H1 (cell line): ENCODE measurements at regions not wholly inside any gene's neighbourhood (a gene's known extent, or its start where the extent isn't known, plus 50 kb on each side); places are given as distances from the start of the nearest gene placed in this dataset.

Experiments used
- CTCF ChIA-PET: fragments of 300-600 bp; sonication (Branson Sonifier 250); formaldehyde crosslinking; loops from one replicate; lab custom pipeline; 2021; ENCODE audit not compliant: partially characterized antibody; lab: Charles Lee
- POLR2A ChIA-PET: fragments of 300-600 bp; sonication (Branson Sonifier 250); formaldehyde crosslinking; loops from one replicate; lab custom pipeline; 2021; ENCODE audit warnings: inconsistent platforms; ENCODE audit not compliant: partially characterized antibody; lab: Charles Lee
- DNase-seq, 2 experiments: peaks; one replicate each; pipeline versions ENCODE4 v3.0.0 to v3.0.0-alpha.2; 2010 to 2022; ENCODE audit warnings: low spot score in 2 of 2, low read depth in 1 of 2, mixed read lengths in 1 of 2
- FAIRE-seq: peaks from 2 replicates; lab custom pipeline; 2011; peaks lifted over from hg19 to GRCh38; lab: Jason Lieb, UNC
- H2AFZ ChIP-seq: 2 replicates; pipeline ENCODE4 v1.8.1; 2012; ENCODE audit warnings: low read length, inconsistent platforms
- H2AK5ac ChIP-seq: 2 replicates; pipeline ENCODE4 v1.6.1; 2013; ENCODE audit warnings: low read depth, low read length
- H2BK120ac ChIP-seq: replicated peaks from 2 replicates; pipeline ENCODE3; 2013; ENCODE audit warnings: low read depth, low read length, inconsistent platforms
- H2BK12ac ChIP-seq: 2 replicates; pipeline ENCODE4 v1.6.1; 2013; ENCODE audit warnings: low read depth, low read length
- H2BK15ac ChIP-seq: 2 replicates; pipeline ENCODE4 v1.6.1; 2013; ENCODE audit warnings: low read length
- H2BK20ac ChIP-seq: 2 replicates; pipeline ENCODE4 v1.6.1; 2013; ENCODE audit warnings: low read length
- H2BK5ac ChIP-seq: 2 replicates; pipeline ENCODE4 v1.6.1; 2013; ENCODE audit warnings: low read depth, low read length
- H3K14ac ChIP-seq: 2 replicates; pipeline ENCODE4 v1.6.1; 2013; ENCODE audit warnings: inconsistent platforms; ENCODE audit not compliant: insufficient read length
- H3K18ac ChIP-seq: 2 replicates; pipeline ENCODE4 v1.6.1; 2013; ENCODE audit warnings: low read length; ENCODE audit errors: extremely low read depth
- H3K23ac ChIP-seq: 2 replicates; pipeline ENCODE4 v1.6.1; 2013; ENCODE audit warnings: inconsistent platforms; ENCODE audit not compliant: insufficient read length
- H3K23me2 ChIP-seq: 2 replicates; pipeline ENCODE4 v1.6.1; 2013; ENCODE audit warnings: low read depth, low read length
- H3K27ac ChIP-seq: 2 replicates; pipeline ENCODE4 v1.6.1; 2011; ENCODE audit warnings: low read depth, low read length, inconsistent platforms
- H3K27me3 ChIP-seq, 4 experiments: replicated peaks in 1 of 4; 1 replicate in 1 of 4; 2 replicates in 3 of 4; pipeline versions ENCODE4 v1.6.1 to v1.8.1; 2011 to 2013; ENCODE audit warnings: low read length in 3 of 4, mild to moderate bottlenecking in 3 of 4, inconsistent platforms in 2 of 4, mixed read lengths in 2 of 4, moderate library complexity in 1 of 4; ENCODE audit not compliant: control insufficient read depth in 3 of 4, insufficient read depth in 3 of 4; ENCODE audit errors: extremely low read depth in 1 of 4
- H3K36me3 ChIP-seq, 4 experiments: 2 replicates each; pipeline versions ENCODE4 v1.6.1 to v1.8.1; 2011 to 2013; ENCODE audit warnings: mild to moderate bottlenecking in 4 of 4, low read length in 3 of 4, moderate library complexity in 2 of 4, control low read depth in 1 of 4, inconsistent platforms in 1 of 4; ENCODE audit not compliant: insufficient read depth in 4 of 4, control insufficient read depth in 2 of 4
- H3K4ac ChIP-seq: replicated peaks from 2 replicates; pipeline ENCODE3; 2013; ENCODE audit warnings: low read length, low read depth, mixed read lengths, inconsistent platforms; ENCODE audit not compliant: insufficient read length
- H3K4me1 ChIP-seq, 4 experiments: replicated peaks in 1 of 4; 1 replicate in 1 of 4; 2 replicates in 3 of 4; pipeline versions ENCODE4 v1.6.1 to v1.8.1; 2011 to 2013; ENCODE audit warnings: low read length in 3 of 4, inconsistent platforms in 2 of 4, mixed read lengths in 1 of 4; ENCODE audit not compliant: insufficient read depth in 4 of 4, control insufficient read depth in 3 of 4
- H3K4me2 ChIP-seq, 2 experiments: 2 replicates each; pipeline versions ENCODE4 v1.6.1 to v1.8.1; 2011 to 2013; ENCODE audit warnings: low read depth in 2 of 2, low read length in 2 of 2, control low read depth in 1 of 2, inconsistent platforms in 1 of 2, mild to moderate bottlenecking in 1 of 2; ENCODE audit not compliant: insufficient read depth in 1 of 2
- H3K4me3 ChIP-seq, 4 experiments: fragments of 200-600, 300-600 bp in 1 of 4; sonication (generic), shearing (Covaris generic), sonication (Bioruptor Twin) in 1 of 4; 2 replicates each; pipeline versions ENCODE4 v1.5.1 to v1.8.1; 2011 to 2016; ENCODE audit warnings: low read length in 4 of 4, low read depth in 3 of 4, control low read depth in 2 of 4, inconsistent platforms in 2 of 4, mild to moderate bottlenecking in 2 of 4, mixed read lengths in 1 of 4, moderate library complexity in 1 of 4; ENCODE audit not compliant: insufficient read depth in 2 of 4; ENCODE audit errors: extremely low read depth in 1 of 4
- H3K56ac ChIP-seq: replicated peaks from 2 replicates; pipeline ENCODE3; 2013; ENCODE audit warnings: low read depth, mild to moderate bottlenecking, mixed read lengths, low read length, inconsistent platforms; ENCODE audit not compliant: insufficient read length
- H3K79me1 ChIP-seq: 2 replicates; pipeline ENCODE4 v1.6.1; 2013; ENCODE audit warnings: low read depth, low read length, control low read depth
- H3K79me2 ChIP-seq, 2 experiments: 2 replicates each; pipeline versions ENCODE4 v1.6.1 to v1.8.1; 2012 to 2013; ENCODE audit warnings: low read length in 2 of 2, mild to moderate bottlenecking in 2 of 2, inconsistent platforms in 1 of 2; ENCODE audit not compliant: insufficient read depth in 2 of 2, control insufficient read depth in 1 of 2
- H3K9ac ChIP-seq, 4 experiments: replicated peaks in 1 of 4; 1 replicate in 1 of 4; 2 replicates in 3 of 4; pipeline versions ENCODE4 v1.6.1 to v1.8.1; 2011 to 2013; ENCODE audit warnings: low read depth in 3 of 4, low read length in 3 of 4, control low read depth in 2 of 4, mild to moderate bottlenecking in 2 of 4, moderate library complexity in 2 of 4, inconsistent platforms in 1 of 4; ENCODE audit errors: extremely low read depth in 1 of 4
- H3K9me3 ChIP-seq, 2 experiments: 2 replicates each; pipeline versions ENCODE4 v1.6.1 to v1.8.1; 2012 to 2013; ENCODE audit warnings: mild to moderate bottlenecking in 2 of 2, moderate library complexity in 2 of 2, control low read depth in 1 of 2, inconsistent platforms in 1 of 2, low read depth in 1 of 2, low read length in 1 of 2, mixed read lengths in 1 of 2; ENCODE audit not compliant: insufficient read depth in 2 of 2
- H4K20me1 ChIP-seq, 2 experiments: replicated peaks in 1 of 2; 2 replicates each; pipeline versions ENCODE3 to v1.8.1; 2011 to 2013; ENCODE audit warnings: inconsistent platforms in 2 of 2, low read length in 2 of 2, mild to moderate bottlenecking in 1 of 2; ENCODE audit not compliant: insufficient read depth in 2 of 2, control insufficient read depth in 1 of 2
- H4K5ac ChIP-seq: 2 replicates; pipeline ENCODE4 v1.6.1; 2013; ENCODE audit warnings: low read length, low read depth, mixed read lengths, inconsistent platforms; ENCODE audit not compliant: insufficient read length
- H4K8ac ChIP-seq: 2 replicates; pipeline ENCODE4 v1.8.0; 2013; ENCODE audit warnings: mild to moderate bottlenecking, moderate library complexity, low read length, inconsistent platforms; ENCODE audit not compliant: insufficient read depth; ENCODE audit errors: extremely low read depth
- H4K91ac ChIP-seq: replicated peaks from 2 replicates; pipeline ENCODE3; 2013; ENCODE audit warnings: low read length, mixed read lengths, inconsistent platforms; ENCODE audit not compliant: insufficient read length
- CHD1 ChIP-seq: IDR thresholded peaks from 2 replicates; pipeline ENCODE4 v1.6.1; 2012; ENCODE audit warnings: low read depth, low read length, improper control_type of control experiment
- SAP30 ChIP-seq: fragments of 300-600 bp; sonication (generic); IDR thresholded peaks from 2 replicates; pipeline ENCODE4 v1.7.1; 2012; ENCODE audit warnings: low read length, moderate library complexity, mild to moderate bottlenecking, inconsistent platforms; ENCODE audit not compliant: insufficient read depth, insufficient replicate concordance
- TEAD4 ChIP-seq: IDR thresholded peaks from 2 replicates; pipeline ENCODE4 v1.6.1; 2012; ENCODE audit warnings: low read depth, low read length, inconsistent platforms, mixed read lengths
- WGBS, 2 experiments: shearing (Covaris generic) in 1 of 2; methylation state at CpG; one replicate each; pipeline versions ENCODE4 v1.1.6 to v1.1.7; 2013 to 2015; ENCODE audit warnings: low lambda C conversion rate in 2 of 2, mixed read lengths in 2 of 2, inconsistent platforms in 1 of 2, low coverage in 1 of 2, missing lambda C conversion rate in 1 of 2; ENCODE audit not compliant: insufficient replicate concordance in 2 of 2, insufficient coverage in 1 of 2, insufficient read length in 1 of 2; ENCODE audit errors: extremely low coverage in 1 of 2, missing lambda C conversion rate in 1 of 2; 5-methylcytosine and 5-hydroxymethylcytosine counted together

DNA sequence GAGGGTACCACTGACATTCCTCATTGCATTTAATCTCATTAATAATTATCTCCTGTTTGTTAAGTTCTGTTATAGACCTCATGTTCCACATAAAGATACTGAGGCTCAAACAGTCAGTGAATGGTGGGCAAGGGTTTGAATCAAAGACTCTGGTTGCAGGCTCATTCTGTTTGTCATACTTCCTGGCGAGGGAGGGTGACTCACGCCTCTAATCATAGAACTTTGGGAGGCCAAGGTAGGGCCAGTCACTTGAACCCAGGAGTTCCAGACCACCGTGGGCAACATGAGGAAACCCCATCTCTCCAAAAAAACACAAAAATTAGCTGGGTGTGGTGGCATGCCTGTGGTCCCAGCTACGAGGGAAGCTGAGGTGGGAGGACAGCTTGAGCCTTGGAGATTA is 220.7 kb upstream of the MIR17HG start:
- Histone ChIP-seq H4K91ac (no peak overlapping the region), H3K56ac (no peak overlapping the region), H3K4ac (no peak overlapping the region), H3K27me3 (no peaks in the 10 kb centered on the region), H3K79me2 (no peaks in the 10 kb centered on the region), H3K4me2 (no peak overlapping the region), H4K8ac (no peak overlapping the region), H3K23ac (no peak overlapping the region), H3K18ac (no peak overlapping the region), H3K9ac (no peak overlapping the region), H2AK5ac (no peak overlapping the region), H4K5ac (no peak overlapping the region), H3K4me3 (no peak overlapping the region), H4K20me1 (no peaks in the 10 kb centered on the region), H2BK12ac (no peak overlapping the region), H2BK120ac (no peak overlapping the region), H3K27ac (no peak overlapping the region), H2BK20ac (no peak overlapping the region), H2AFZ (peak overlapping the region; percentile 79), H3K79me1 (no peaks in the 10 kb centered on the region), H3K9me3 (no peaks in the 10 kb centered on the region), H2BK15ac (no peak overlapping the region), H3K23me2 (no peaks in the 10 kb centered on the region), H3K4me1 (peaks cover 0 to 7% (median 0%) of the 10 kb centered on the region in 4 experiments; a peak in 1 of 7 replicates), H3K36me3 (no peaks in the 10 kb centered on the region), H2BK5ac (no peak overlapping the region), H3K14ac (no peak overlapping the region)
- FAIRE-seq (no peak), DNase-seq (no peak)
- POLR2A ChIA-PET = no interaction called here
- WGBS, 2 experiments = 90% methylated on average over 4 of the region's 4 CpGs; no CpG with 5 or more reads in 1 of the 2 experiments
- CTCF ChIA-PET = interaction anchor here (0.6 kb wide), 1 partner anchor 49 kb away, joined by 3 read pairs; no protein-coding TSS in a partner anchor
- TF ChIP-seq CHD1 (no peak), SAP30 (no peak), TEAD4 (no peak)
